Suprapubic skin (tissue), 3 donors: ENCODE measurements at regions not wholly inside any gene's neighbourhood (a gene's known extent, or its start where the extent isn't known, plus 50 kb on each side); places are given as distances from the start of the nearest gene placed in this dataset.

Experiments used
- EP300 ChIP-seq: sonication (generic); formaldehyde crosslinking; IDR thresholded peaks from one replicate; pipeline ENCODE4 v1.6.1; 2017; ENCODE audit warnings: antibody characterized with exemption
- POLR2A ChIP-seq, 2 donors: fragments of 450-650 bp; IDR thresholded peaks; one replicate each; pipeline ENCODE4 v1.6.1; 2017; ENCODE audit warnings: antibody characterized with exemption in 2 of 2, mild to moderate bottlenecking in 2 of 2, moderate library complexity in 2 of 2
- TF ChIP-seq, protein P1 (sequence below), 2 donors: fragments of 200-600 bp in 1 of 2; fragments of 450-650 bp in 1 of 2; sonication (generic) in 1 of 2; IDR thresholded peaks; one replicate each; pipeline ENCODE4 v1.5.1; 2016 to 2019; ENCODE audit warnings: antibody characterized with exemption in 2 of 2, mild to moderate bottlenecking in 1 of 2, moderate library complexity in 1 of 2

DNA sequence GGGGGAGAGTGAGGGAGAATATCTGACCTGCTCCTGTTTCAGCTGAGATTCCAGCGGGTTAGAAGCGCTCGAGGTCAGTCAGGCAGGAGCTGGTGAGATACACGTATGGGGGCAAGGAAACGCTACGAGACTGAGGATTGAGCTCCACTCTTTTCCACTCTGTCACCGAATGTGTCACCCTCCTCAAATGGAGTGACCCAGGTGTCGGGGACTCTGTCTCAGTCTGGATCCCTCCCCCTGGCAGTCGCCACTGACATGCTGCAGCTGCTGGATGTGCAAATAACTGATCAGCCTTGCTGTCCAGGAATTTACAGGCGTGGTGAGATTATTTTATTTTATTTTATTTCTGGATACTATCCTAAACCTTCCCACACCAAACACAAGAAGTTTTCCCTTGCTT is 100.9 kb upstream of the DPP6 start:
- TF ChIP-seq EP300 (no peak), POLR2A (IDR thresholded peaks at IDR 0.05) (no peak)
- TF ChIP-seq, protein P1, sequence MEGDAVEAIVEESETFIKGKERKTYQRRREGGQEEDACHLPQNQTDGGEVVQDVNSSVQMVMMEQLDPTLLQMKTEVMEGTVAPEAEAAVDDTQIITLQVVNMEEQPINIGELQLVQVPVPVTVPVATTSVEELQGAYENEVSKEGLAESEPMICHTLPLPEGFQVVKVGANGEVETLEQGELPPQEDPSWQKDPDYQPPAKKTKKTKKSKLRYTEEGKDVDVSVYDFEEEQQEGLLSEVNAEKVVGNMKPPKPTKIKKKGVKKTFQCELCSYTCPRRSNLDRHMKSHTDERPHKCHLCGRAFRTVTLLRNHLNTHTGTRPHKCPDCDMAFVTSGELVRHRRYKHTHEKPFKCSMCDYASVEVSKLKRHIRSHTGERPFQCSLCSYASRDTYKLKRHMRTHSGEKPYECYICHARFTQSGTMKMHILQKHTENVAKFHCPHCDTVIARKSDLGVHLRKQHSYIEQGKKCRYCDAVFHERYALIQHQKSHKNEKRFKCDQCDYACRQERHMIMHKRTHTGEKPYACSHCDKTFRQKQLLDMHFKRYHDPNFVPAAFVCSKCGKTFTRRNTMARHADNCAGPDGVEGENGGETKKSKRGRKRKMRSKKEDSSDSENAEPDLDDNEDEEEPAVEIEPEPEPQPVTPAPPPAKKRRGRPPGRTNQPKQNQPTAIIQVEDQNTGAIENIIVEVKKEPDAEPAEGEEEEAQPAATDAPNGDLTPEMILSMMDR (IDR thresholded peaks at IDR 0.05), result no peak
